Activated CD4-positive, alpha-beta T cell treated with anti-CD3 and anti-CD28 coated beads, Interleukin-2, Interleukin-4, amounts not matched to agents 100 ng/mL and 50 ng/mL, durations not matched to agents 16 hours and 8 hours (primary cell): ENCODE measurements at regions not wholly inside any gene's neighbourhood (a gene's known extent, or its start where the extent isn't known, plus 50 kb on each side); places are given as distances from the start of the nearest gene placed in this dataset.
"Not testable (repeated sequence)": the region's sequence is repeated elsewhere in the genome, so short reads cannot be mapped to it uniquely, and the experiment has no call there.

Experiments used
- DNase-seq: peaks from one replicate; pipeline ENCODE4 v3.0.0-alpha.2; 2020; ENCODE audit warnings: low spot score

DNA sequence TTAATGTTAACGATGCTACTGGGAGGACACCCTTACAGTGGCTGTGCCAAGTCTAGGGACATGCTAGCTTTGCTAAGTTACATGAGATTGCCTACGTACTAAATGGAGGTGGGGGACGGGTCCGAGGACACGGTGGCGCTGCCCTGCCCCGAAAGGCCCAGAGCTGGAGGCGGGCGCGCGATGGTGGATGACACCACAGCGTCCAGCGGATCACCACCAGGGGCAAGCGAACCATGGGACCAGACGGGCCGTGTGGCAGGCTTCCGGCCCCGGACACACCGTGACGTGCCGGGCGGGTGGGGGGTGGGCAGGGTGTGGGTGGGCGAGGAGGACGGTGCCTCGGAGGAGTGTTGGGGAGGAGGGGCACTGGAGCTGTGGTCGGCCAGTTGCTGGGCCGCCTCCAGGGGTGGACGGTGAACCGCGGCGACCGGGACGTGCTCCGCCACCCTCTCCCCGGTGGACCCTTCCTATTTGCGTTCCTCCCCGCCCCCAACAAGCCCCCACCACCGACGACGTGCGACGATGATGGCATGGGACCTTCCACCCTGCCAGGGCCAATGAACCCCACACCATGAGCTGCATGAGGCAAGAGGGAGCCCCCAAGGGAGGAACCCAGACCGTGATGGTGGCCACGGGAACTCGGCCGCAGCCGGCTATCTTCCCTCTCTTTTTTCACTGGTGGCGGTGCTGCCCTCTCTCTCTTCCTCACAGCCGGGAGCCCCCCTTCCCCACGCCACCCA lies 773.3 kb upstream of the DEFB115 start:
- no peak for DNase-seq

DNA sequence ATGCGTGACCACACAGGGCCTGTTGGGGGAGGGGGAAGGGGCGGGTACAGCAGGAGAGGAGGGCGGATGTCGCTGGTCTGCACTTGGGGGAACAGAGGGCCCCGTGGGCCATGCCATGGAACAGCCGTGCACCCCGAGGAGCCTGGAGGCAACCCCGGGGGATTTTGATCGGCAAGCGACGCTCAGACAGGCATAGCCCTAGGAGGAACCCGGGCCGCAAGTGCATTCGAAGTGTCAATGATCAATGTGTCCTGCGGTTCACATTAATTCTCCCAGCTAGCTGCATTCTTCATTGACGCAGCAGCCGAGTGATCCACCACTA lies 772.8 kb upstream of the DEFB115 start:
- no peak for DNase-seq

DNA sequence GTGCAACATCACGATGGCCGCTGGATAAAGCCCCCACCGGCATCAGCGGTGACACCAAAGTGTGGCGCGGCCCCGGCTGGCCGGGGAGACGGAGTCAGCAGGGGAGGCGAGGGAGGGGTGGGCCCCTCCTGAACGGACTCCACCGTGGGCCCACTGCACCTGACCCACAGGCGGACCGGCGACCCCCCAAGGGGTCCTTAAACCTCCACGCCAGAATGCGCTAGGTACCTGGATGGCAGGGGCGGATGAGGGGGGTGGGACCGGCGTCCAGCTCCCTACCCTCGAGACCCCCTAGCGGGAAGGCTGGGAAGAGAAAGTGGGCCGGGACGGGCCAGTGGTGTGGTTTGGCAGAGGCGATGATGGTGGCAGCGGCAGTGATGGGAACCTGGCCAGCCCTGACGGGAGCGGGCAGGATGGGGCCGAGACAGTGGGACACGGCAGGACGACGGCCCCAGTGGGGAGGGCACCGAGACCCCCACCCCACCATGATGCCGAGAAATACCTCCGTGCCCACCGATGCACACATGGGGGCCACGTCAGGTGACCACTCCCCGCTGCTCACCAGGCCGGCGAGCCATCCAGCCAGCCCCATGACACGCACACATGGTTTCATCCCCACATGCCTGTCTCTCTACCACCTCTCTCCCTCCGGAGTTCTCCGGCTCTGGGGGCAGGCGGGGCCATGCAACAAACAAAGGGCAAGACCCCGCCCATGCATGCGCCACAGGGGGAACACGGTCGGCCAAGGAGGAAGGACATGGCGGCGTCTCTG lies 771.9 kb upstream of the DEFB115 start:
- DNase-seq: no peak

DNA sequence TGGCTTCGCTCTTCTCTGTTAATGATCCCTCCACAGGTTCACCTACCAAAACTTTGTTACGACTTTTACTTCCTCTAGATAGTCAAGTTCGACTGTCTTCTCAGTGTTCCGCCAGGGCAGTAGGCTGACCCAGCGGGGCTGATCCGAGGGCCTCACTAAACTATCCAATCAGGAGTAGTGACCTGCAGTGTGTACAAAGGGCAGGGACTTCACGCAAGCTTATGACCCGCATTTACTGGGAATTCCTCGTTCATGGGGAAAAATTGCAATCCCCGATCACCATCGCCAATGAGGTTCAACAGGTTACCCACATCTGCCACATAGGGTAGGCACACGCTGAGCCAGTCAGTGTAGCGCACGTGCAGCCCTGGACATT lies 771.4 kb upstream of the DEFB115 start:
- no peak for DNase-seq

DNA sequence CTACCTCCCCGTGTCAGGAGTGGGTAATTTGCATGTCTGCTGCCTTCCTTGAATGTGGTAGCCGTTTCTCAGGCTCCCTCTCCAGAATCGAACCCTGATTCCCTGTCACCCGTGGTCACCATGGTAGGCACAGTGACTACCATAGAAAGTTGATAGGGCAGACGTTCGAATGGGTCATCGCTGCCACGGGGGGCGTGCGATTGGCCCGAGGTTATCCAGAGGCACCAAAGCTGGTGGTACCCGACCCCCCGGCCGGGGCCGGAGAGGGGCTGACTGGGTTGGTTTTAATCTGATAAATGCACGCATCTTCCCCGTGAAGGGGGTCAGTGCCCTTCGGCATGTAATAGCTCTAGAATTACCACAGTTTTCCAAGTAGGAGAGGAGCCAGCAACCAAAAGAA lies 770.0 kb upstream of the DEFB115 start:
- DNase-seq: not testable (repeated sequence)

DNA sequence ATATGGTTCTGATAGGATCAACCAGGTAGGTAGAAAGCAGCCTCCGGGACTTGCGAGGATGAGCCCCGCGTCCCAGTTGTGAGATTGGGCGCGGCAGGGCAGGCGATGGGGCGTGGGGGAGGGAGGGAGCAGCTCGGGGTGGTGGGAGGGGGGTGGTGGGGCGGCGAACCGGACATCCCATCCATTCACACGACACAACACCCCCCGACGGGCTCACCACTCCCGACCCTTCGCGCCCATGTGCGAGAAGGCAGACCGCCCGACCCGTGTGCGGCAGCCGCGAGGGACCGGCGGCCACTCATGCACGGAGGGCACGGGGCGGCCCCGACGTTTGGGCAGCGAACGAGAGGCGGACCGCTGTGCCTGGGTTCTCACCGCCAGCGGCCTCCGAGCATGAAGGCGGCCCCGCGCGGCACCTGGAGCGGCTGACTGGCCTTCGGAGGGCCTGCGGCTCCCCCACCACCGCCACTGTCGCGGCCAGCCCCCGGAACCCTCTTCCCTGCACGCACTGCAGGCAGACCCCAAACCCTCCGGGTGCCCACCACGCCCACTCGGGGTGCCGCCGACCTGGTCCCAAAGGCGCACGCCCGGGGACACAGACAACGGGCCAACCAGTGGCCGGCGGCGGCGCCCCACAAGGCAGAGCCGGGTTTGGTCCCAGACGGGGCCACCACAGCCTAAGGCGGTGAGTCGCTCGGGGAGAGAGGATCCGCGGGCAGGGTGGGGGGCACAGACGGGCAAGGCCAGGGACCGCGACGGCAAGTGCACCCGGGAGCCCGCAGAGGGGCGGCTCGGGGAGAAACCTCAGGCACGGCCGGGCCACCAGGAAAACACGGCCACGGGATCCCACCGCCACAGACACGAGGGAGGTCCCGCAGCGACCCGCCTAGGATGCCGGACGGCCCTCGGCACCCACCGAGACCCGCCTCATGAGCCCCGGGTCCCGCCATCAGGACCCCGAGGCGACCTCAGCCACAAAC lies 769.2 kb upstream of the DEFB115 start:
- no peak for DNase-seq

DNA sequence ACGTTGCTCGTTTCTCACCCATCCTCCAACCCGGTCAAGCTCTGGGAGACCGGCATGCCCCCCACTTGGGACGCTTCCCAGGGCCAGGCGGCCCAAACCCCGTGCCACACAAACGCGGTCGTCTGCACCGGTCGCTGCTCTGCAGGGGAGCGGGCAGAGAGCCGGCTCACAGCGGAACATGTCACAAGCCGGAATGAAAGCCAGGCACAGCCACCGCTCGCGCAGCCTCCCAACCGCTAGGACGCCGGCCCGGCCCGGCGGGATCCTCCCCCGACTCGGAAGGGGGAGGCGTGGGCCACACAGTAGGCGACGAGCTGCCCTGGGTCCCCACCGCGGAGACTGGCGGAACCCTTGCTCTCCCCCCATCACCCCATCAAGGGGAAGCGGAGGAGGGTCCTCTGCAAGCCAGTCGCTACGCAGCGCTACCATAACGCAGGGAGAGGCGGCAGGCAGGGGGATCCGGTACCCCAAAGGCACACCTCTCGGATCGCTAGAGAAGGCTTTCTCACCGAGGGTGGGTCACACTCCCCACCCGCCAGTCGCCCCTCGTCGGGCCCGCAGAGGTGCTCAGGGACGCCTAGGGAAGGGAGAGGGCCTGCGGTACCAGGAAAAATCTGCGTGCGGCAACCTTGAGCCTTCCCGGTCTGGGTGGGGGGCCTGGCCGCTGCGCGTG lies 768.4 kb upstream of the DEFB115 start:
- DNase-seq: no peak

DNA sequence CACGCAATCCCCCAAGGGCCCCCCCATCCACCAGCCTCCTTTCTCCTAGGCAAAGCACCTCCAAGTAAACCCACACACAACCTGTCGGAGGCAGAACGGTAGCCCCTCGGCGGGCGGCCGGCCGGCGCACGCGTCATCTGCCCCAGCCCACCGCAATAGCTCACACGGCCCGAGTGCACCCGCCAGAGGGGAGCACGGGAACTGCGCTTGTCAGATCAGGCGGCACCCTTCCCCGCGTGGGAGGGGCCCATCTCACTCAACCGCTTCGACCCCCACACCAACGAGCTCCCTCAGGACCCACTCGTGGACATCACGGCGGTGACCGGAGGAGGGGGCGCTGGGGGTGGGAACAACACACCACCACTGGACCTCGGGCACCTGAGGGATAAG lies 767.9 kb upstream of the DEFB115 start:
- no peak for DNase-seq

DNA sequence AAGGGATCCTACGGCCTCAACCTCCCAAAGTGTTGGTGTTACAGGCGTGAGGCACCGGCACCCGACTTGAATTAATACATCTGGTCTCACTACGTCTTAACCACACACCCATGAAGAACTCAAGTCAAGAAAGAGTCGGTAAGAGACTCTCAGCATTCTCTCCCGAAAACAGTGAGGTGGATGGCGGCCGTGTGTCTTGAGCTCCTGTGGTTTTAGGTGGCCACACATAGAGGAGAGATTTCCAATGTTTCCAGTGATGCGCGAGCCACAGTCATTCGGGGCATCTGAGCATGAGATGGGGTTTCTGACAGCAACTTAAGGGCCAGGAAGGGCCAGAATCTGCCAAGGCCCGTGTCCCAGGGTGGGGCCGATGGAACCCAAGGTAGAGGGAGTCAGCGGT lies 766.4 kb upstream of the DEFB115 start:
- DNase-seq: no peak

DNA sequence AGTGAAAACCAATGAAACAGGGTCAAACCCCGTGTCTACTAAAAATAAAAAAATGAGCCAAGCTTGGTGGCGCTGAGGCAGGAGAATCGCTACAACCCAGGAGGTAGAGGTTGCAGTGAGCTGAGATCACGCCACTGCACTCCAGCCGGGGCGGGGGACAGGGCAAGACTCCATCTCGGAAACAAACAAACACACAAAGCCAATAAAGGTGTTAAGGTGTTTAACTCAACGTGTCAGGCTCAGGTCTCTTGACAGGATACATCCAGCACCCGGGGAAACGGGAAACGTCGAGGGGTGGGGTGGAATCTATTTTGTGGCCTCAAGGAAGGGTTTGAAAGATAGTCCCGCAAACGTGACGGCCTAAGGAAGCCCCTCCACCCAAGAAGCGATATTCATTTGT lies 760.8 kb upstream of the DEFB115 start:
- DNase-seq: not testable (repeated sequence)

DNA sequence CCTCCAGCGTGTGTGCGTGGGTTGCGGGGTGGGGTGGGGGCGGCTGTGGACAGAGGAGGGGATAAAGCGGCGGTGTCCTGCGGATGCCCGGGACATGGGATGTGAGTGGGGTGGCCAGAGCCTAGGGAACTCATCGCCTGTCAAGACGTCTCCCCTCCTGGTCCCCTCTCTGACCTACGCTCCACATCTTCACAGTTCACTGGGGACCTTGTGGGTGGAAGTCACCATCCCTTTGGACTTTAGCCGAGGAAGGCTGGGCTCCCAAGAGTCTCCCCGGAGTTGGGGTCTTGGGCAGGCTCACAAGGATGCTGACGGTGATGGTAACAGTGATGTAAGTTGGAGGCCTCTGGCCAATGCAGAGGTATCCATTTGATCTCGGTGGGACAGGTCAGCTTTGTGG lies 760.3 kb upstream of the DEFB115 start:
- not testable (repeated sequence) for DNase-seq

DNA sequence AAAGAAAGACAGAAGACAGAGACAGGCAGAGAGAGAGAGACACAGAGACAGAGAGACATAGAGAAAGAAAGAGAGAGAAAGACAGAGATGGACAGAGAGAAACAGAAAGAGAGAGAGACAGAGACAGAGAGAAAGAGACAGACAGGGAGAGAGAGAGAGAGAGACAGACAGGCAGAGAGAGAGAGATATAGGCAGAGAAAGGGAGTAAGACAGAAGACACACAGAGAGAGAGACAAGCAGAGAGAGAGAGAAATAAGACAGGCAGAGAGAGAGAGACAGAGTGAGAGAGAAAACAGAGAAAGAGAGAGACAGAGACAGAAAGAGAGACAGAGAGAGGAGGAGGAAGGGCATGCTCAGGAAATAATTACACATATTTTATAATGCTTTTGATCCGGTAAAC lies 758.3 kb upstream of the DEFB115 start:
- no peak for DNase-seq

DNA sequence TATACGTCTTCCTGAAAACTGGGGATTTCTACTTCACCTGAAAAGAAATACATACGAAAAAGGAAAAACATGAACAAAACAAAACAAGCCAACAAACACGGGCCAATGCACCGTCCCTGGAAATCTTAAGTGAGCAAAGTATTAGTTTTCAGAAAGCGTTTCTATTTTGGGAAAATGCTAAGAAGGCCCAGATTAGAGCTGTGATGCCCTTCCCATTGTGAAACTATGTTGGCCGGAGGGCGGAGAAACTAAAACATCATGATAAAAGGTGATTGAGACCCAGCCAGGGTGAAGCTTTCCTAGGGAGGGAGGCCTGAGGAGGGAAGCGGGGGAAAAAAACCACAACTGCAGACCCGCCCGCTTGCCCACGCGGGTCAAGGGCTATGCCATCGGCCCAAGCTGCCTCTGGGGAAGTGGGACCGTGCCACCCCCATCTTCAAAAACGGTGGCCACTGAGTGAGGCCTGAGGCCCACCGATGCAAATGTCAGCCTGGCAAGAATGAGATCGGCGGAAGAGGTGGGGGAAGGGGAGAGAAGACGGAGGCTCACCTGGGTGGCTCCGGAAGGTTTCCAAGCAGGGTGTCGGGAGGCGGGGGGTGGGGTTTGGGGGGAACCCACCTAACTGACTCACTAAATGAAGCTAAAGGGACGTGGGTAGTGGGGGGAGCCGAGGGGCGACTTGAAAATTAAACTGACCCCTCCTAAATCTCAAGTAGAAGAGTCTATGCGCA lies 757.6 kb upstream of the DEFB115 start:
- not testable (repeated sequence) for DNase-seq

DNA sequence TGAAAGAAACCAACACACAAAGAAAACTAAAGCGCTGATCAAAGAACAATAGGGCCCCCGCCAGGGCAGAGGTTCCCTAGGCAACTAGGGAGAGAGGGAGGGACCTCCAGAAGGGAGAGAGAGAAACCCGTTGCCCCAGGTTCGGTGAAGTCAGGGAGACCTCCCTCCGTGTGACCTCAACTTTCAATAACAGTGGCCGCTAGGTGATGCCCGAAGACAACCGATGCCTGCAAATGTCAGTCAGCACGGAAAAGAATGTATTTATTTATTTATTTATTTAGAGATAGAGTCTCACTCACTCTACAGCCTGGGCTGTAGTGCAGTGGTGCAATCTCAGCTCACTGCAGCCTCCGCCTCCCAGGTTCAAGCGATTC lies 757.0 kb upstream of the DEFB115 start:
- not testable (repeated sequence) for DNase-seq

DNA sequence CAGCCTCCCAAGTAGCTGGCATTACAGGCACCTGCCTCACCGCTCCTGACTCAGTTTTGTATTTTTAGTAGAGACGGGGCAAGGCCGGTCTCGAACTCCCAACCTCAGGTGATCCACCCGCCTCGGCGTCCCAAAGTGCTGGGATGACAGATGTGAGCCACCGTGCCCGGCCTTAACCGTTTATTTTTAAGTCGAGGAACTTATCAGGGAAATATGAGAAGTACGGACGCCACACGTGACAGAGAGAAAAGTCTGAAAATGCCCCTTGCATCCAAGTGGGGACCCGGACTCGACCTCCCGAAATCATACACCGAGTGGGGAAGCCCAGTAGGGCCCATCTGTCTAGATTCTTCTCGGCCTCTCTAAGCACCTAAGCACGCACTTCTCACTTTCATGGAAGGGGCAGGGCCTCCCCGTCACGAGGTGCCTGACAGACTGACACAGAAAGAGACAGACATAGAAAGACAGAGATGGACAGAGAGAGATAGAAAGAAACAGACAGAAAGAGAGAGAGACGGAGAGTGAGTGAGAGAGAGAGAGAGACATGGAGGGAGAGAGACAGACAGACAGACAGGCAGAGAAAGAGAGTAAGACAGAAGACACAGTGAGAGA lies 756.5 kb upstream of the DEFB115 start:
- no peak for DNase-seq

DNA sequence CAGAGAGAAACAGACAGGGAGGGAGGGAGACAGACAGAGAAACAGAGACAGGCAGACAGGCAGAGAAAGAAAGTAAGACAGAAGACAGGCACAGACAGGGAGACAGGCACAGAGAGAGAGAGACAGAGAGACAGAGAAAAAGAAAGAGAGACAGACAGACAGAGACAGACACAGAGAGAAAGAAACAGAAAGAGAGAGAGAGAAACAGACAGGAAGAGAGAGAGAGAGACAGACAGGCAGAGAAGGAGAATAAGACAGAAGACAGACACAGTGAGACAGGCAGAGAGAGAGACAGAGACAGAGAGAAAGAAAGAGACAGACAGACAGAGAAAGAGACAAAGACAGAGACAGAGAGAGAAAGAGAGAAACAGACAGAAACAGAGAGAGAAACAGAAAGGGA lies 754.8 kb upstream of the DEFB115 start:
- no peak for DNase-seq

DNA sequence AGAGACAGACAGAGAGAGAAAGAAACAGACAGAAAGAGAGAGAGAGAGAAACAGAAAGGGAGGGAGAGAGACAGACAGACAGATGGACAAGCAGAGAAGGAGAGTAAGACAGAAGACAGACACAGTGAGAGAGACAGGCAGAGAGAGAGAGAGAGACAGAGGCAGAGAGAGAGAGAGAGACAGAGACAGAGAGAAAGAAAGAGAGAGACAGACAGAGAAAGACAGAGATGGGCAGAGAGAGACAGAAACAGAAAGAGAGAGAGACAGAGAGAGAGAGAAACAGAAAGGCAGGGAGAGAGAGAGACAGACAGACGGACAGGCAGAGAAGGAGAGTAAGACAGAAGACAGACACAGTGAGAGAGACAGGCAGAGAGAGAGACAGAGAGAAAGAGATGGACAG lies 754.3 kb upstream of the DEFB115 start:
- DNase-seq: not testable (repeated sequence)

DNA sequence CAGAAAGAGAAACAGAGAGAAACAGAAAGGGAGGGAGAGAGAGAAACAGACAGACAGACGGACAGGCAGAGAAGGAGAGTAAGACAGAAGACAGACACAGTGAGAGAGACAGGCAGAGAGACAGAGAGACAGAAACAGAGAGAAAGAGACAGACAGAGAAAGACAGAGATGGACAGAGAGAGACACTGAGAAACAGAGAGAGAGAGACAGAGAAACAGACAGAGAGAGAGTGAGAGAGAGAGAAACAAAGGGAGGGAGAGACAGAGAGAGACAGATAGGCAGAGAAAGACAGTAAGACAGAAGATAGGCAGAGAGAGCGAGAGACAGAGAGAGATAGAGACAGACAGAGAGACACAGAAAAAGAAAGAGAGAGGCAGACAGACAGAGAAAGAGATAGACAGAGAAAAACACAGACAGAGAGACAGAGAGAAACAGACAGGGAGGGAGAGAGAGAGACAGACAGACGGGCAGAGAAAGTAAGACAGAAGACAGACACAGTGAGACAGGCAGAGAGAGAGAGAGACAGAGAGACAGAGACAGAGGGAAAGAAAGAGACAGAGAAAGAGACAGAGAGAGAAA lies 753.4 kb upstream of the DEFB115 start:
- no peak for DNase-seq

DNA sequence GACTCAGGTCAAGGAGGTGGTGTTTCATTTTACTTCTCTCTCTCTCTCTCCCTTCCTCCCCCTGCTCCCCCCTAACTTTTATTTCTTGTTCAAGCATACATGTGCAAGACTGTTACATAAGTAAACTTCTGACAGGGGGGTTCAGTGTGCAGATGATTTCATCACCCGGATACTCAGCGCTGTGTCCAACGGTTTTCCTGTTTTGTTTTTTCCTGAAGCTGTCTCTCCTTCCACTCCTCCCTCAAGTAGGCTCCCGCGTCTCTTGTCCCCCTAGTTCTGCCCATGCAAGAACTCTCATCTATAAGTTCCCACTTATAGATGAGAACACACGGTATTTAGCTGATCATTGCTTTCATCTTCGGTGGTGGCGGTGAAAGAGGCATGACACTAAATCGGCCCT lies 751.9 kb upstream of the DEFB115 start:
- no peak for DNase-seq

DNA sequence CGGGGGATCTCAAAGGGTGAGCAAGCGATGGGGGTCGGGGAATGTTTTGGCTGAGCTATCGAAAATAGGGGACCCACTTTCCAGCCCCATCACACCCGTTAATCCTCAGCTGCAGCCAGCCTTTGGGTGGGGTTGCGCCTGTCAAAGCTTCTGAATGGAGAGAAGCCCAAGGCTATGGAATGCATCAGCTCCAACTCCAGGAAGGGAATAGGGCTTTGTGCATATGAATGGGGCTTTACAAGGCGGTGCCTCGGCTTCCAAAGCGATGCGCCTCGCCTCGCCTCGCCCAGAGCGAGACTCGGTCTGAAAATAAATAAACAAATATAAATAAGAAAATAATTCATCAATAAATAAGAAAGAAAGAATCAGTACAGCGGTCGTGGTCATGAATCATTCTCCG lies 751.4 kb upstream of the DEFB115 start:
- DNase-seq: no peak

DNA sequence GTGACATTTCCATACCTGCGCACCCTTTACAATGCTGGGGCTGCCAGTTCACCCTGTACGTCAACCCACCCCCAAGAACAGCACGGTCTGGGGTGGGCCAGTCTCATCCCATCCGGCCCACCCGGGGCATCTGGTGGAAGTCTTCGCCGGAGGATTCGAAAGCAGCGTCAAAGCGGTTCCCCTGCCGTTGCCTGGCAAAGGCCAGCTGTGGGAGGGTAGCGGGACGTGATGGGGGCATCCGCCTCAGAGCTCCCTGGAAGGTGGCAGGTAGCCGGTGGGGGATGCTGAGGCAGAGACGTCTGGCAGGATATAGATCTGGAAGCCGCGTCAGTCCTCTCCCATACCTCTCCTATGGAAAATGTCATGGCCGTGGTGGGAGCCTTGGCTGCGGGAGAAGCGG lies 749.1 kb upstream of the DEFB115 start:
- DNase-seq: not testable (repeated sequence)
